Fibroblast of mammary gland (primary cell): ENCODE measurements at regions not wholly inside any gene's neighbourhood (a gene's known extent, or its start where the extent isn't known, plus 50 kb on each side); places are given as distances from the start of the nearest gene placed in this dataset.

Experiments
- DNase-seq: peaks from one replicate; pipeline ENCODE4 v3.0.0-alpha.2; 2010; ENCODE audit warnings: low read depth
- H3K4me3 ChIP-seq: 2 replicates; pipeline ENCODE4 v1.5.1; 2011; ENCODE audit warnings: low read depth, mild to moderate bottlenecking, low read length, moderate library complexity; ENCODE audit not compliant: control insufficient read depth
- CTCF ChIP-seq: conservative IDR thresholded peaks from 2 replicates; pipeline ENCODE4 v1.5.1; 2011; ENCODE audit warnings: low read depth, low read length, inconsistent platforms; ENCODE audit not compliant: control insufficient read depth, insufficient read depth

- TF ChIP-seq CTCF: no peak
- DNase-seq: no peak
- no peak overlapping the region for H3K4me3 ChIP-seq
Observed at GRCh38 chr6:156175433-156175832, 601.7 kb upstream of the ARID1B start.

GRCh38 chr6:156174031-156174890, 602.9 kb upstream of the ARID1B start:
- no peak for DNase-seq
- no peak for TF ChIP-seq CTCF
- H3K4me3 ChIP-seq: no peak overlapping the region

- no peak for DNase-seq
- TF ChIP-seq CTCF: no peak
Observed at GRCh38 chr6:156169371-156169770, 607.8 kb upstream of the ARID1B start.

GRCh38 chr6:156167625-156168071, 609.5 kb upstream of the ARID1B start:
- TF ChIP-seq CTCF: no peak
- no peak overlapping the region for H3K4me3 ChIP-seq
- DNase-seq: no peak

More at GRCh38 chr6:156169371-156169770, 607.8 kb upstream of the ARID1B start:
- no peak overlapping the region for H3K4me3 ChIP-seq

DNA sequence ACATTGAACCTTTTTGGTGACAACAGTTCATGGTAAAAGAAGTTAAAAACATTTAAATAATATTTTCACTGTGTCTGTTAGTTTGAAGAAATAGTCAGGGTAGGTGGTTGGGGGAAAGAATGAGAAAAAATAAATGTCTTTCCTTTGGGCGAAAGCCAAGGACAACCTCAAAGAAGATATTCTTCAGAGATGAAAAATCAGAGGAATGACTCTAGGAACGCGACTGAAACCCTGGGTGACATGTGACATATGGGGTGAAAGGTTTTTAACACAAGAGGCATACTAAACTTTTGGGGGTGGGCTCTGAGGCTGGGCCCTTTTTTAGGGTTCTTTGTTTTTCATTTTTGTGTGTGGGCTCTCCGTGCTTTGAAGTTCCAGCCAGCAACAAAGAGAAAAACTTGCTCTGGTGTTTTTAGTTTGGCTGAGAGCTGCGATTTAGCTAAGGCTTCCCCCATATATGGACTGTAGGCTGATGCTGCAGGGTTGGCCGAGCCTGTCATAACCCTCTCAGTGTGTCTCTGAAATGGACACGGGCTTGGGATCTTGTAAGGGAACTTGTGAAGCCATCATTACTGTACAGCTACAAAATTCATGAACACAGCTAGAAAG, 610.1 kb upstream of the ARID1B start:
- no peak for DNase-seq
- TF ChIP-seq CTCF: no peak
- no peak overlapping the region for H3K4me3 ChIP-seq

GRCh38 chr6:156166093-156166492, 611.1 kb upstream of the ARID1B start:
- no peak for TF ChIP-seq CTCF
- no peak for DNase-seq
- no peak overlapping the region for H3K4me3 ChIP-seq
